Smooth muscle cell of the brain vasculature (primary cell): ENCODE measurements at regions not wholly inside any gene's neighbourhood (a gene's known extent, or its start where the extent isn't known, plus 50 kb on each side); places are given as distances from the start of the nearest gene placed in this dataset.
"Not testable (repeated sequence)": the region's sequence is repeated elsewhere in the genome, so short reads cannot be mapped to it uniquely, and the experiment has no call there.

ENCODE experiments used
- DNase-seq: peaks from one replicate; pipeline ENCODE4 v3.0.0-alpha.2; 2012; ENCODE audit warnings: low read depth, low spot score

DNA sequence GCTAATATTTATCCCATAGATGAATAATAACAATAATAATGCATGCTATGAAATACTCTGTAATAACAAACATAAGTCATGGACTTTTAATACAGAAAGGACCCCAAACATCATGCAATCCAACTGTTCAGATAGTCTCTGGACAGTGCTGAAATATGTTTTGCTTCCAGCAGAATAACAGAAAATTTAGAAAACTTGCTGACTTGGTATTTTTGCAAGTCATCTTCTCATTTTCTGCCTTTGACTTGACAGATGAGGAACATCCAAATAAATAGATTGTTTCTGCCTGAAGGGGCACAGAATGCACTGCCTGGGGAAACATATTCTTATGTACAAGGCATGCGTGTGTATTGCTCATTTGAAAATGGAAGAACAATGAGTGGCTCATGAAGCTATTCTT is 442.4 kb upstream of the GRM7 start:
- DNase-seq, result no peak

DNA sequence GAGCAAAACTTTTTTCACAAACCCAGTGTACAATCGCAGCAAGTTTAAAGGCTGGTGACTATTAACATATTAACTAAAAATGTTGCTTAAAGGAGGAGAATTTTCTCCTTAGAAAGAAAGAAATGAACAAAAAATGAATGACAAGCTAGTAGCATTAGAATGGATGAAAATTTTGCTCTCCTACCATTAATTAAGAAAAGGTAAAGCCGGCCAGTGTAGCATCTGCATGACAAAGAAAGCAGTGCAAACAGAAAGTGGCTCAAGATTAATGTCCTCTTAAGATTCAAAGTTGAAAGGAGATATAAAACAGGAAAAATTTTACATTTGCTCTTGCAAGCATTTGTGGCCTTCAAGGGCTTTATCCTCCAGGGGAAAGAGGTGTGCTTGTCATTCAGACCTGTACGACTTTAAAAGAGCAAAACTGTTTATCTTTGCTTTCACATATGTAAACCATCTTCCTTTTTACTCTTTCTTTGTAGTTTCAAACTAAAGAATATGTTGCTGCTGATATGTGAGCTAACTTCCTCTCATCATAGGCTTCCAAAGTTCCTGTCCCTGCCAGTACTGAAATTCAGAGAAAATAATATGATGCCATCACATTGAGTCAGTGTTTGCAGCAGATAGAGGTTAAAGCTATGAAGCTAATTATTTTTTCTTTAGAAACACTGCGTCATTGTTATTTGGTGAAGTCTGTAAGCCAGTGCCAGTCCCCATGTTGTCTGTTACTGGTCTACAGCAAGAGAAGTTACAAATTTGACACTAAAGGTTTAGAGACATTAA is 439.1 kb upstream of the GRM7 start:
- DNase-seq, result no peak

DNA sequence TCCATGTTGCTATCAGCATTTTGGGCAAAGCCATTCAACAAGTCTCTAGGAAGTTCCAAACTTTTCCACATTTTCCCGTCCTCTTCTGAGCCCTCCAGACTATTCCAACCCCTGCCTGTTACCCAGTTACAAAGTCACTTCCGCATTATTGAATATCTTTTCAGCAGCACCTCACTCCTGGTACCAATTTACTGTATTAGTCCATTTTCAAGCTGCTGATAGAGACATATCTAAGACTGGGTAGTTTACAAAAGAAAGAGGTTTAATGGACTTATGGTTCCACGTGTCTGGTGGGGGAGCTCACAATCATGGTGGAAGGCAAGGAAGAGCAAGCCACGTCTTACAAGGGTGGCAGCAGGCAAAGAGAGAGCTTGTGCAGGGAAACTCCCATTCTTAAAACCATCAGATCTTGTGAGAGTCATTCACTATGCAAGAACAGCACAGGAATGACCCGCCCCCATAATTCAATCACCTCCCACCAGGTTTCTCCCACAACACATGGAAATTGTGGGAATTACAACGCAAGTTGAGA is 435.6 kb upstream of the GRM7 start:
- DNase-seq, result no peak

DNA sequence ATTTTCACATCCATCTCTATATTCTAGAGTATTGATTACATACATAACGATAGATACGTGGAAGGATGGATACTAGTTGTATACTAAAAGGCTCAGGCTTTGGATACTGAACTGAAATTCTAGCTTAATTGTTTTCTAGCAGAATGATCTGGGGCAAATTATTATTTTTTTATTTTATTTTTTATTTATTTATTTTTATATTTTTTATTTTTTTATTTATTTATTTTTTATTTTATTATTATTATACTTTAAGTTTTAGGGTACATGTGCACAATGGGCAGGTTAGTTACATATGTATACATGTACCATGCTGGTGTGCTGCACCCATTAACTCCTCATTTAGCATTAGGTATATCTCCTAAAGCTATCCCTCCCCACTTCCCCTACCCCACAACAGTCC is 432.6 kb upstream of the GRM7 start:
- not testable (repeated sequence) for DNase-seq

DNA sequence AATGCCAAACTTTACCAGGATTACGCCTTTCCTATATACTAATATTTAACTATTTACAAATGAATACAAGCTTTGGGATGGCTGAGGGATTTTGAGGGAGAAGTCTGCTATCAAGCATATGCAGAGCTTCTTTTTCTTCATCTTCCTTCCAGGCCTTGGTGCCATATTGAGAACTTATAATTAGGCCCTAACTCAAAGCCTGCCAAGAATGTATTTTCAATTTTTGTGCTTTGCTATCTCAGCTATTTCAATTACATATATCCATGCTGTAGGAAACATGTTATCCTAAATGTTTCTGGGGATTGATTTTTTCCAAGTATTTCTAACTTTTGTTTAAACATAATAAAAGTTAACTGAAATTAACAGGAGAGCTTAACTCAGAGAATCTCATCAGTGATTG is 425.0 kb upstream of the GRM7 start:
- DNase-seq, result no peak

DNA sequence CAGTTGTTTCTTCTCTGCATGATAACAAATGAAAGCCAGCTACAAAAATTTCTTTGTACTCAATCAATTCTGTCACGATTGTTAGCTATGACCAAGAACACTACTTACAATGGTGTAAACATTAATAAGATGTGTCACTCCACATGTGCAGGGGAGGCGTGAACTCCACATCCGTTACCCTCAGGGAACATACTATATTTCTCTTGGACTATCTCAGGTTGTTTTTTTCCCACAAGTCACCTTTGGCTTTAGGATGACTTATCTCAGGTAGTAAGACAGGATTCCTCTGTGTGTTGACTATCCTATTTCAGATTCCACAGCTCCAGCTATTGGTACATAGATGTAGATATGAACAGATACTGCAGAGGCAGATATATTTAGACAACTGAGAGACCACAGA is 423.3 kb upstream of the GRM7 start:
- DNase-seq, result no peak

DNA sequence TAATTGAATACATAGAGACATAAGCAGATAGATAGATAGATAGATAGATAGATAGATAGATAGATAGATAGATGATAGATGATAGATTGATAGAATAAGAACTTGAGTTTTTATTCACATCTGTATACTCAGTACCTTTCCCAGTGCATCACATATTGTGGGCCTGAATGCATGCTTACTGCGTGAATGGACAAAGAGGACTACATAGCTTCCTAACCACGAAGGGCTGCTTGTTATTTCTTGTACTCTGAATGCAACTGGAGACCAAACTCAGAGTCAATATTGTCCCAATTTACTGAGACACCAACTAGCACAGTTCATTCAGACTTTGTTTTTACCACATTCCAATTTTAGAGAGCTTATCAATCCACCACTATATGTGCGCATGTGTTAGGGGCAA is 422.9 kb upstream of the GRM7 start:
- no peak for DNase-seq

DNA sequence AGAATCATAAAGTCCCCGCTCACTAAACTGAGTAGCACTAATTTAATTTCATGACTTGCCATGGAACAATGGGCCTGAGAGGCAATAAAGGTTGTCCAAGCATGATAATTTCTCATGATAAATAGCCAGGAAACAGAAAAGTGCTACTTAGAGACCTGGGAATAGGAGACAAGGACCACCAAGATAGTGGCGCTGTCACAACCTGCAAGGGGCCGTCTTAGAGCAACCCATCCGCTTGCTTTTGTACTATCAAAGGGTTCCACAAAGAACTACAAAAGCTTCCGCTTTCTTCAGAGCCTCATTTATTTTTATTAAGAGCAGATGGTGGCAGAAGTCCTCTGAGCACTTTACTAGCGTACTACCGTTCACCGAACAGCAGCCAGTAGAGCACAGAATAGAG is 421.7 kb upstream of the GRM7 start:
- no peak for DNase-seq

DNA sequence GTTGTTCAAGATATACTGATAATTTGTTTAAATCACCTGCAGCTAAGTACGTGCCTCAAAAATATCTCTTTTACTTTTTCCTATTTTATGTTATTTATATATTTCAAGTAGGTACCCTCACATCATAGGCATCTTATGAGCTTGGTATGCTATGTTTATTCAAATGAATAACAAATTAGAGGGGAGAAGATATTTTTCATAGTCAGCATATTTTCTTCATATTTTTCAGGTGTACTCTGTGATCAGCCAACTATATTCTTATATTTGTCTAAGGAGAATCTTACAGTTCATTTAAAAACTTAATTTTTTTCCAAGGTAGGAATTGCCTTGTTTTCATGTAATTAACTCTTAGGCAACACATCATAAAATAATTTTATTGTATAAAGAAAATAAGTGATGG is 421.1 kb upstream of the GRM7 start:
- no peak for DNase-seq

DNA sequence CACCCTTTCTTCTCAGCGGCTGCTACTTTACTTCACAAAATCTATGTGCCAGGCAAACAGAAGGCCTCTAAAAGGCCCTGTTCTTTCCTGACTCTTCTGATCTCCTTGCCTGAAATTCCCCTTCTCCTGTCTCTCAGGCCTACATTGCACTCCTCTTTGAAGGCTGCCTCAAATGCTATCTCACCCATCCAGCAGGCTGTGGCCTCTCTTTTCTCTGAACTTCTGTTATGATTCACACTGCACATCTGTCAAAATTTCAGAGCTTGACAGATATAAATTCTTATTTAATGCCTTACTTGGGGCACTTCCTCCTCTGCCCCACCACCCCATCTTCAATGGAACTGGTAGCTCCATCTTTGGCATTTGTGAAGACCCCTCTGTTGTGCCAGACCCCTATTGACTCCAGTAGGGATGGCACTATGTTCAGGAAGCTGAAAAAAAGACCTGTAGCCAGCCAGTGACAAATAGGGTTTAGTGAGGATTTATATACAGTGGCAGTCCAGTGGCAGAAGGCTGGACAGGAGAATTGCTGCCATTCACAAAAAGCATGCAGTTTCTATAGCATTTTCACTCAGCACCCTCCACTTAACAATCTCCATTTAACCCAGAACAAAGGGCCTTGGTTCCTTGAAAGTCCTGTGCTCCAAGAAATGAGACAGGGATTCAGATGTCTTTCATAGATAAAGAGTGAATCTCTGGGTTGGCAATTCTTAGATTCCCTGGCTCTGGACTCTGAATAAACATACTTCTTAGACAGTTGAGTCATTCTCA is 415.8 kb upstream of the GRM7 start:
- no peak for DNase-seq

DNA sequence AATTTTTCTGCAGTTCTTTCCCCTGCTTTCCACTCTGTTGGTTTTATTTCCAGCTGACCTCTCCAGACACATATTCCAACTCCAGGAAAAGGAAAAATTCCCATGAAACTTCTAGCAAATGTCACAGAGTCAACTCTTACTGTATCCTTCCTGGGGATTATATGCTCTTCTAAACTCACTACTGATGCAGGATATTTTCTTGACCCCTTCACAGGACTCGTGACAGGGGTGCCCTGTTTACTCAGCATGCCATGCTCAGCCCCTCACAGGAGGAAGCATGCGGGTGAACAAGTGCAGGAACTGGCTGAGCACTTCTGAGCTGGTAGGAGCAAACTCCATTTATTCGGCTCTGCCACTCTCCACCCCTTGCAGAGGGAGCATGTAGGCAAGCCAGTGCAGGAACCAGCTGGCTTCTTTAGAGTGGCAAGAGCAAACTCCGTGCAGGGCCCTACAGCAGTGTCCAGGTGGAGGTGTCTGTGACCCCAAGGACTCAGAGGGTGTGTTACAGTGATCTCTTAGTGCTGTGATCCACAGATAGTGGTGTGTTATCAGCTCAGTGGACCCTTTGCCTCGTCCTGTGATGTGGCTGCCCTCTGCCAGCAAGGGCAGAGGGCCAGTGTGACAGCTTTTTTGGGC is 413.6 kb upstream of the GRM7 start:
- no peak for DNase-seq

DNA sequence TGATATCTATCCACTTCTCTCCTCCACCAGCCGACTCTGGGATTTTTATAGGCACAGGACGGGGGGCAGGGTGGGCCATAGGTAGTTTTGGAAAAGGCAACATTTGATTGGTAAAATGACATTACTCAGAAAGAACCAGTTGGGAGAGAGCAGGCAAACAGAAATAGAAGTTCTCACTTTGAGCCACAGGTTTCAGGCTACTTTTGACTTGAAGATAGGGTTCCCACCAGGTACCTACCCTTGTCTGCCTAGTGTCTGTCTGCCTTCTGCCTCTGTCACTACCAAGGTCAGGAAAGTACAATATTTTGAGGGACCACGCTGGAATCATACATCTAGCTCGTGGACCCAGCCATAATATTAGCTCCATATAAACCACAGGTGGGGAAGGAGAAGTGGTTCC is 412.9 kb upstream of the GRM7 start:
- DNase-seq, result no peak

DNA sequence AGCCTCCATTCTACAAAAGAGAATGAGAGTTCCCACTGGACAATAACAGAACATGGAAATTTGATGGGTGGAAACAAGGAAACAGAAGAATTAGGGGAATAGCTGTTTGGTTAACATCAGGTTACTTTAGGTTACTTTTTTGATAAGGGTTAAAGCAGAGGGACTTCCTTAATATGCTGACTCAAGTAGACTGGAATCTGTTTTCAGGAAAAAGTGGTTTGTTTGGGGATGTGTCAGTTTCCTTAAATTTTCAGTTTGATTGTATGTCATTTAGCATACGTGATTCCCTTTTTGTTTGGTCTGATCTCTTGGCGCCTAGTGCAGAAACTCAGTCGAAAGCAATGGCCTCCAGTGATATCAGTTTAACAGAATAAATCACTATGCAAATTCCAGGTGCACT is 411.8 kb upstream of the GRM7 start:
- DNase-seq, result no peak

DNA sequence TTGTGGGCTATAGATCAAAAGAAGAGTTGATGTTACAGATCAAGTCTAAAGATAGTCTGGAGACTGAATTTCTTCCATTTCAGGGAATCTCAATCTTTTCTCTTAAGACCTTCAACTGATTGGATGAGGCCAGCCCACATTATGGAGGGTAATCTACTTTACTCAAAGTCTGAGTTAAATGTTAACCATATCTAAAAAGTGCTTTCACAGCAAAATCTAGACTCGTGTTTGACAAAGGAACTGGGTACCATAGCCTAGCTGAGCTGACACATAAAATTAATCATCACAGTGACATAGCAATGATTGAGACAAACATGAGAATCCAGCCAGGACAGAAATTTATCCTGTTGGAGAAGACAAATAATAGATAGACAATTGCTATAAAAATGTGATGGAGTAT is 407.9 kb upstream of the GRM7 start:
- DNase-seq, result no peak

DNA sequence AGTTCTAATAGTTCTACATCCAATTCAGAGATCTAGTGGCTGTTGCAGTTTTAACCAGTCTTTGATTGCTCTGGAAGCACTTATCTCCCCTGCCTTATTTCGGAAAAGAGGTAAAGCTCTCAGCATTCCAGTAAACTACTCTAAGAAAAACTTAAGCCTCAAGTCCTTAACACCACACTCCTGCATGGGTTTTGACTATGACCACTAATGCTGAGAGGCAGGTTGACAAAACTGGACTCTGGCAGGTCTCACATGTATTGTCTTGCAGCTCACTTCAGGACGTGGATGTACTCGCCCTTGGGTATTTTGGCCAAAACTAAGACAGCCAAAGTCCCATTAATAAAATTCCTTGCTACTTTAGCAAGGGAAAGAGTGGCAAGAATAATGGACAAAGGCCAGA is 405.9 kb upstream of the GRM7 start:
- DNase-seq, result no peak

DNA sequence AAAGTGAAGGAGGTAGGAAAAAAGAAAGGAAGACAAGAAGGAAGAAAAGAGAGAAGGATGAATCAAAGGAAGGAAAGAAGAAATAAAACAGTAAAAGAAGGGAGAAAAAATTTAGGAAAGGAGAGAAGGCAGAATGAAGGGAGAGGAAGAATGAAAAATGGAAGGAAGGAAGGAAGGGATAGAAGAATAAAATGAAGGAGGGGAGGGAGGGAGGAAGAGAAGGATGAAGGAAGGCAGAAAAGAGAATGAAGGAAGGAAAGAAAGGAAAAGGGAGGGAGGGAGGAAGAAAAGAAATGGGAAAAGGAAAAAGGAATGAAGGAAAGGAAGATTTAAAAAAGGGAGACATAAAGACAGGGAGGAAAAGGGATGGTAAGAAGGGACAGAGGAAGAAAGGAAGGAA is 393.7 kb upstream of the GRM7 start:
- DNase-seq, result no peak

DNA sequence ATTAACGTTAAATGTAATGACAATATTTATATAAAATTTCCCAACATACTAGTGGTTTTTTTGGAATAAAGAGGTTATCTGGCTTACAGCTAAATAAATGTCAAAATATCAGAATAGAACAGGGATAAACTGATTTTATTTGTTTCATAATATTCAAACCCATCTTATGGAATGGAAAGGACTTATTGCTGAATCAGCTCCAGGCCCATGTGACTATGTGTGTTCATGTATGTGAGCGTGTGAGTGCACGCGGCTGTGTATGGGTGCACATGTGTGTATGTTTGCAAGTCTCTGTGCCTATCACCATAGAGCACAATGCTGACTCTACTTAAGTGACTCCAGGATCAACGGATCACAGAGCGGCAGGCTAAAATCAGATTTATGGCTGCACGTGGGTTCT is 392.3 kb upstream of the GRM7 start:
- no peak for DNase-seq

DNA sequence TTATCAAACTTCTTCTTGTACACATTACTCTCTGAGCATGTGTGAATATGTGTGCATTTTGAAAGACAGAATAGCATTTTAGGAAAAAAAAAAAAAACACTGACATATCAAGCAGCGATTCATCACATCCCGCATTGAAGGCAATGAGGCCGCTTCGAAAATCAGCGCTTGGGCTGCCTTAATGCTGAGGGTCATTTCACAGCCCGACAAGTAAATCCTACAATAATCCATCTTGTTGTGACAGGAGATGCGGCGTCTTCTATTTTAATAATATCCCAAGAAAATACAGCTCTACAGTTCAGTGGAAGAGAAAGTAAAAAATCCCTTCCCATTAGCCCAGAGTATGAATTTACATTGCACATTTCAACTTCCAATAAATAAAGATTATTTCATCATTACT is 389.2 kb upstream of the GRM7 start:
- DNase-seq, result no peak

DNA sequence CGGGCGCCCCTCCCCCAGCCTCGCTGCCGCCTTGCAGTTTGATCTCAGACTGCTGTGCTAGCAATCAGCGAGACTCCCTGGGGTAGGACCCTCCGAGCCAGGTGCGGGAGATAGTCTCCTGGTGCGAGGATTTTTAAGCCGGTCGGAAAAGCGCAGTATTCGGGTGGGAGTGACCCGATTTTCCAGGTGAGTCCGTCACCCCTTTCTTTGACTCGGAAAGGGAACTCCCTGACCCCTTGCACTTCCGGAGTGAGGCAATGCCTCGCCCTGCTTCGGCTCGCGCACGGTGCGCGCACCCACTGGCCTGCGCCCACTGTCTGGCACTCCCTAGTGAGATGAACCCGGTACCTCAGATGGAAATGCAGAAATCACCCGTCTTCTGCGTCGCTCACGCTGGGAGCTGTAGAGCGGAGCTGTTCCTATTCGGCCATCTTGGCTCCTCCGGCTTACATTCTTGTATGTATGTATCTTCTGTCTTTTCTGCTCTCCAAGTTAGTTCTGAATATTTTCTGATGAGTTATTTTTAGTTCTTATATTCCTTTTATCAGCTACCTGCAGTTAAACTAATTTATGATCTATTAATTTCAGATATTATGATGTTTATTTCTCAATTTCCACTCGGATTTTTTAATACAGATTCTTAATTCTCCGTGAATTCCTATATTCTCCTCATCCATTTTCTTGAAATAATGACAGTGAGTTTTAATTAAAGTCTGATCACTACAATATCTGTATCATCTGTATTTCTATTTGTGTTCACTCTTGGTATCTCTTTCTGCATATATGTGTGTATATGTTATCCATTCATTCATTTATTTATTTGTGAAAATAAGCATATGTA is 370.2 kb upstream of the GRM7 start:
- DNase-seq, result not testable (repeated sequence)

DNA sequence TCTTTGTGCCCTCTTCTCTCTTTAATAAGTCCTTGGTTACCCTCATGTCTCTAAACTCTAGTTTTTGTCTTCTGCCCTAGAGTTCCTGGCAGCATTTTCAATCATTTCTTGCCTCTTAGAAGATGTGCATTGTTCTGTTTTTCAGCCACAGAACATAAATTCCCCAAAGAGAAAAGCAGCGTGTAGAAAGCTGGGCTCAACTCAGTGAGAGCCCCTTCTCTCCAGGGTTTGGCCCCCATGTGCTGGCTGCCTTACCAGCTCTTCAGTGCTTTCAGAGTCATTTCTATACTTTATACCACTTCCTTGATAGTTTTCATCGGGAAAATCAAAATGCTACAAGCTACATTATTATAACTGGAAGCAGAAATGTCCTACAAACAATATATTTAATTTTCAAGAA is 369.1 kb upstream of the GRM7 start:
- no peak for DNase-seq

DNA sequence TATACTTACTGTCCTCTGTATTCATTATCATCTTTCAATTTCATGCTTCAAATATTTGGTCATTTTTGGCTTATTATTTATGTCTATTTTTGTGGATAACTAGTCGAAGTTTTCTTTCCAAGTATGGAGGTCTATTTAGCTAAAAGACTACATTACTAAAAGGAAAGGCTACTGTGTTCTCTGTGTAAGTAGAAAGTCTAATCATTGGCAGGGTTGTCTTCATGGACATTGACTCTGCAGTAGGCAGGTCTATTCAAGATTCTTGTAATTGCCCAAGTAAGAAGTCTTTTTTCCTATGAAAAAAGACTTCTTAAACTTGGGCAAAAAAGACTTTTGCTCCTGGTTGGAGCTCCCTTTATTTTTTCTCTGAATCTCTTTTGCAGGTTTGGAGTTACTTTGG is 368.6 kb upstream of the GRM7 start:
- DNase-seq, result no peak

DNA sequence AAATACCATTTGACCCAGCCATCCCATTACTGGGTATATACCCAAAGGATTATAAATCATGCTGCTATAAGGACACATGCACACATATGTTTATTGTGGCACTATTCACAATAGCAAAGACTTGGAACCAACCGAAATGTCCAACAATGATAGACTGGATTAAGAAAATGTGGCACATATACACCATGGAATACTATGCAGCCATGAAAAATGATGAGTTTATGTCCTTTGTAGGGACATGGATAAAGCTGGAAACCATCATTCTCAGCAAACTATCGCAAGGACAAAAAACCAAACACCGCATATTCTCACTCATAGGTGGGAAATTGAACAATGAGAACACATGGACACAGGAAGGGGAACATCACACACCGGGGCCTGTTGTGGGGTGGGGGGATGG is 362.0 kb upstream of the GRM7 start:
- DNase-seq, result not testable (repeated sequence)
